ENCODE measurements at regions not wholly inside any gene's neighbourhood (a gene's known extent, or its start where the extent isn't known, plus 50 kb on each side); places are given as distances from the start of the nearest gene placed in this dataset.

DNA sequence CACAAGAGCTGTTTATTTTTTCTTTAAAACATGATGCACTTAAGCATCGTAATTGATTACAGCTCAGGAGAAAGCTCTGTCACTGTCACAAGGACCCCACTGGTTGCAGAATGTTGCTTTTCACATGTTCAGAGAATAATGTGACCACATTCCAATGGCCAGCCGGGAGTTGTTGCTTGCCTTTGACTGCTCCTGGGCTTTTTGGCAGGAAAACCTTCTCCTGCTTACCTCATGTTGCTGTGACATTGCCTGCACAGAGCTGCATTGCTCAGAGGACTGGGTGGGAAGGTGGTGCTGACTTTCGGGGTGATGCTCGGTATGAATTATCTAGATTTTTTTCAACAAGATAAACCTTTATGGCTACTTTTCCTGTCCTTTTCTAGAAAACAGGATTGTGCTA, 88.2 kb downstream of the PALM2AKAP2 start:
- no peak for TF ChIP-seq CTCF (IDR thresholded peaks at IDR 0.05; ENCODE audit: poor library complexity)
- TF ChIP-seq EZH2phosphoT487 (IDR thresholded peaks at IDR 0.05; ENCODE audit: low read depth, severe bottlenecking, unreplicated experiment) = no peak
- no peak for TF ChIP-seq EZH2 (IDR thresholded peaks at IDR 0.05; ENCODE audit: borderline replicate concordance)

All from hepatocyte (in vitro differentiated cells).